Retina (tissue), 1 donor: ENCODE measurements at regions not wholly inside any gene's neighbourhood (a gene's known extent, or its start where the extent isn't known, plus 50 kb on each side); places are given as distances from the start of the nearest gene placed in this dataset.

Experiments used
- DNase-seq: peaks from one replicate; pipeline ENCODE4 v3.0.0-alpha.2; 2016

GRCh38 chr17:34110315-34110714 lies 144.8 kb upstream of the CCL2 start:
- DNase-seq = peak; percentile 79

GRCh38 chr17:34113089-34113488 lies 142.0 kb upstream of the CCL2 start:
- DNase-seq = no peak

GRCh38 chr17:34114174-34114573 lies 140.9 kb upstream of the CCL2 start:
- DNase-seq = no peak

GRCh38 chr17:34116306-34116705 lies 138.8 kb upstream of the CCL2 start:
- DNase-seq = no peak

DNA sequence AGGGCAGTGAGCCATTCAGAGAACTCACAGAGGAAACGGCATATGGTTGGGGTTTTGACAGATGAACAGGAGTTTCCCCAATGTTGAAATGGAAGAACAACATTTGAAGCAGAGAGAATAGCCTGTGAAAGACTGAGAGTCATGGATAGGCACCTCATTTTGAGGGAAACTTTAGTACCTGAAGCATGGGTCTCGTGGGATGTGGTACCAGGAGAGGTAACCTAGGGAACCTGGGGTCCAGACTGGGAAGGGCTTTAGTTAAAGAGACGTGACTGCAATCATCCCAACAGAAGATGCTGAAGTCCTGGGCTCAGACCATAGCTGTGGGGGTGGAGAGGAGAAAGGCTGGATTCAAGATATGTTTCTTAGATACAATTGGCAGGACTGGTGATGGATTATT lies 137.8 kb upstream of the CCL2 start:
- DNase-seq = no peak

DNA sequence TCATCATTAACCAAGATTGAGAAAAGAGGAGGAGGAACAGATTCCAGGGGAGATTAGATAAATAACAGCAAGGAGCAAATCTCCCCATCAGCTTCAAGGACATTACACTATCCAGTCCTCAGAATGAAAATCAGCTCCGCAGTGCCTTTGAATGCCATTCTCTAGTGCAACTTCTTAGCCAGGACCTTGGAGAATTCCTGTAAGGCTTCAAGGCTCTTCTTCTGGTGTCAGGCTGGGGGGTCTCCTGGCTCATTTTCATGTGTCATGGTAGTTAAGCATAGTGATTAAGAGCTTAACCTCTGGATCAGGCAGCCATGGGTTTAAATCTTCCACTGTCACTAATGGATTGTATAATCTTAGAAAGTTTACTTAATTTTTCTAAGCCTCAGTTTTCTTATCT lies 137.3 kb upstream of the CCL2 start:
- DNase-seq = no peak

- DNase-seq = no peak
Observed at GRCh38 chr17:34118564-34118963, 136.5 kb upstream of the CCL2 start.

- no peak for DNase-seq
Observed at GRCh38 chr17:34121311-34121710, 133.8 kb upstream of the CCL2 start.

DNA sequence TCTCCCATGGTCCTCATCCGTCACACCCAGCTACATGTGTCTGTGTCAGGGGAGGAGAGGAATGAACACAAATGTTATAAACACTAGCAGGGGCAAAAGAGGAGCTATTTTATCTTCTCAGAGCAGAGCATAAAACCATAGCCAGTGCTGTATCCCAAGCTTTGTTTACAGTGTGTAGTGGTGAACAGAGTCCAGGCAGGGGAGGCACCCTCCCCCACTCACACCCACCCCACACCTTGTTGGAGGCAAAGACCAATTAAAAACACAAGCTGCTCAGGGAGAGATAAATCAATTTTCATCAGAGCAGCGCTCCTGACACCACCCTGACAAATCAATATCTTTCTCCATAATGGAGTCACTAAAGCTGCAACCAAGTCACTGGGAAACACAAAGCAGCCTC lies 132.6 kb upstream of the CCL2 start:
- DNase-seq = no peak

DNA sequence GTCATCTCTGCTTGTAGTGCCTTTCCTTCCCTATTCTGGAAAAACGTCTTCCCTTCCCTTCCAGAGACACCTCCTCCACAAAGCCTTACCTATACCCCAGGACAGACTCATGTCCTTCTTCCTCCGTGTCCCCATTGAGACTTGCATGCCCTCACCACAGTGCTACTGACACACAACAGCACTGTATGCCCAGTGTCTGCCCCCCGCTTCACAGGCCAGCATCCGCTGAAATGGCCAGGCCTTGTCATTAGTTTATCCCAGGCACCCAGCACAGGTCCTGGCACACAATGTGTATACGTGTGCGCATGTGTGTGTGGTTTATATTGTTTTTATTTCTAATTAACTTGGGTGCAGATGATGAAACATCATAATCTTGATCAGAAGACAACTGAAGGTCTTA lies 130.1 kb upstream of the CCL2 start:
- no peak for DNase-seq

DNA sequence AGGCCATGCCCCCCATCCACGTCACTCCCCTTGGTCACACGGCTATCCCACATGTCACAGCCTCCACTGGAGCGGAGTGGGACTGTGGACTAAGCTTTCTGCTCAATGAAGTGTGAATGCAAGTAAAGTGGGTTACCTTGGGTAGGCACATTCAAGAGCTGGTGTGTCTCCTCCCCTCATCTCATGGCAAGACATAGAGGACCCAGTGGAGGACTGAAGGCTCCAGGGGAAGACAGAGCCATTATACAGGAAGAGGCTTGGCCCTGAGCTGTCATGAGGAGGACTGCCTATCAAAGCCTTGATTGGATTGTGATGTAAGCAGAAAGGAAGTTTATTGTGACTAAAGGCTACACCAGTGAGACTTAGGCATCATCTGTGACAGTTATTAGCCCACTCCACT lies 129.2 kb upstream of the CCL2 start:
- no peak for DNase-seq

GRCh38 chr17:34126496-34126895 lies 128.6 kb upstream of the CCL2 start:
- DNase-seq = no peak

DNA sequence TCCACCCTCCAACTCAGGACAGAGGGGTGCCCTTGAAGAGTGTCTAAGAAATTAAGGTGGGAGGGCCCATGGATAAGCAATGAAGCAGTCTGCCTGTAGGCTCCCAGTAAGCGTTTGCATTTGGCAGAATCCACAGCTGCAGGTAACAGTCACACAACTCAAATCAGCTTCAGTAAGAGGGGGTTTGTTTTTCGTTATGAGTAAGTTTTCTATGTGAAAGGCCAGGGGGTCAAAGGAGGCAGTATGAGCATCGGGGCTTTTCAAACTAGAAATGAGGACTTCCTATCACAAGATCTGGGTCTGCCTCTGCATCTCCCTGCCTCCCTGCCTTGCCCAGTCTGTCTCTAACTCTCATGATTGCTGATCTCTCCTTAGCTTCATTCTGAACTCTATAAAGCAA lies 128.1 kb upstream of the CCL2 start:
- no peak for DNase-seq

- no peak for DNase-seq
Observed at GRCh38 chr17:34130544-34130943, 124.5 kb upstream of the CCL2 start.

GRCh38 chr17:34131386-34131785 lies 123.7 kb upstream of the CCL2 start:
- DNase-seq = no peak

DNA sequence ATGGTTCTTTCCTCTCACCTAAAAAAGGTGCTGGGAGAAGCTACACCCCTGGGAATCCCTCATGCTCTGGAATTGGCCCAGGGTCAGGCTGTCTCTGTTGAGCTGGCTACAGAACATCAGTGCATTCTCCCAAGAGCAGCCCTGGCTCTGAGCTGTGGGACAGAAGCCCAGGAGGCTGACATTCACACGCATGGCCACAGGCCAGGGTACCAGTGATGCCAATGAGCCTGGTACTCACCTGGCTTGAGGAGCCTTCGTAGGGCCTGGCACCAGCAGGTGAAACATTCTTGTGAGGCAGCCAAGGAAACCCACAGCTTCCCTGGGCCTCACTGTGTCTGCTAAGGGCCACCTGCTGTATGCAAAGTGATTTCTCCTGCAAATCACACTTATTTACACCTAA lies 121.7 kb upstream of the CCL2 start:
- DNase-seq = no peak

DNA sequence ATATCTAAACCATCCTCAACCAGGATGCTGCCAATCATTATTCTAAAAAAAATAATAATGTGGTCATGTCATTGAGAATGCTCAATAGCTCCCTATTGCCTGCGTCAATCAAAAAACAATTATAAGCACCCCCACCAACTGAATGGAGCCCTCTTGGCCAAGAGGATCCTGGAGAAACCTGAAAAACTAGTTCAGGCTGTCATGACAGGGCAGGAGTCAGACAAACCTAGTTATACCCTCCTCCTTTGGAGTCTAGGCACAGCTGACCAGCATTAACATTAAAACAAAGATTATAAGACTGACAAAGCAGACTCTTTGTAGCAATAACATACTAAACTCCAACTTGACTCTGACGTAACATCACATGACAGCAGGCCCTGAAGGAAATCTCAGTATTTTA lies 119.2 kb upstream of the CCL2 start:
- no peak for DNase-seq

DNA sequence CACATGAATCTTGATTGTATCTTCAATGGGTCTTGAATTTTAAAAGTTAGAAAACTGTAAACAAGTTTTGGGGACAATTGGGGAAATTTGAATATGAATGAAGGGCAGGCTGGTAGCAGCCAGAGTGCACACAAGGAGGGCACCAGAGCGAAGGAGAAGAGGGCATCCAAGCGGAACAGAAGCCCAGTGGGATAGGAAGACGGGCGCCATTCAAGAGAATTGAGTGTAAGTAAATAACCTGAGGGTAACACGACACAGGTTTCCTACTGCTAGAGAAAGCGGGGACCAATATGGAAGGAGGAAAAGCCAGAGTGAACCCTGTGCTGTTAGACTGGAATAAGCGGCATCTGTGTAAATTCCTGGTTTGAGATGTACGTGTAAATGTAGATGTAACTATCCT lies 115.1 kb upstream of the CCL2 start:
- DNase-seq = peak; percentile 39

DNA sequence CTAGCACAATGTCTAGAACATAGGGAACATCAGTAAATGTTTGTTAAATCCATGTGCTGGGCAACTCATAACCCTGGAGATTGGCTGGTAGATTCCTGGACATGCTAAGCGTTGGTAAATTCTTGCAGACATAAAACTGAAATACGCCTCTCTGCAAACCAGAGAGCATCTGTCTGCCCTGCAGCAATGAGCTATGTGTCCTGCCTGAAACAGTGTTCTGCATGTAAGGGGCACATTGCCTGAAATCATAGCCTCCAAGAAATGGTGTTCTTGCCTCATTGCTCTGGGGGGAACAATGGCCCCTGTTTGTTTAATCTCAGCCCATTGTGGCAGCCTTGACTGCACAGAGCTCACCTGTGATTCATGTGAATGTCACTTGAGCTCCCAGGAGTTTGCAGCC lies 113.5 kb upstream of the CCL2 start:
- no peak for DNase-seq

DNA sequence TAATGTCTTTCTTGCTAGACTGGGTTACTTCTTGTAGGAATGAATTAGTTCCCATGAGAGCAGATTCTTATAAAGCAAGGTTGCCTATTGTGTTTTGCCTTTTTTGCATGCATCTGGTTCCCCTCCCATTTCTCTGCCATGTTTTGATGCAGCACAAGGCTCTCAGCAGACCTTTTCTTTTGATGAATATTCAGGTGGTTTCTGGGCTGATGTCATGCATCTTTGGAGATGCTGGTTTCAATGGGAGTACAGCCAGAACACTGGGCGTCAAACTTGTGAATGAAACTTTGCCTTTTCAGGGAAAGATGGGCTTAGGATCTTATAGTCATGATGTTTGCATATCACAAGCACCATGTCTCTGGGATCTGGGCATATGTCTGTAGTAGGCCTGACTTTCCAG lies 111.7 kb upstream of the CCL2 start:
- DNase-seq = no peak

DNA sequence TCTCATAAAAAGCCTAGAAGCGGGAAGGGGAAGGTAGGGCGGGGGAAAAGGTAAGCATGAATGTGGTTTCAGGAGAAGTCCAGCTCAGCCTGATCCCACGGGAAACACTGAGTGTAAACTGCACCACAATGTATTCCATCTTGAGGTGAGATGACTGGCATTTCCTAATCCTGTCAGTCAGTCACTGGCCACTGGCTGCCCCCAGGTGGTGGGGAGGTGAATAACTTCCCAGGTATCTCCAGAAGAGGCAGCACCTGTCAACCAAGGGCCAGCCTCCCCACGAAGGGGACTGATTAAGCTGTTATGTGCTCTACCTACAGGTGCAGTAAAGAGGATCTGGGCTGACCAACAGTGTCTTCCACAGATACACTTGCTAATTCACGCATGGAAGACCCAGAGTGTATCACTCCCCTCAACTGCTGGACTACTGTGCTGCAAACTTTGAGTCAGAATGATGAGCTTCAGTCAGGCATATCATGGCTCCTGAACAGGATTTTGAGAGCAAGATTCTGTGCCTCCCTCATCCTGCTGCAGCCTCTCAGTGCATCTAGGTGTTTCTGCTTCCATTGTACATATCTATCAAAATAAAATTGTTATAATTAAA lies 108.5 kb upstream of the CCL2 start:
- DNase-seq = peak; percentile 50

DNA sequence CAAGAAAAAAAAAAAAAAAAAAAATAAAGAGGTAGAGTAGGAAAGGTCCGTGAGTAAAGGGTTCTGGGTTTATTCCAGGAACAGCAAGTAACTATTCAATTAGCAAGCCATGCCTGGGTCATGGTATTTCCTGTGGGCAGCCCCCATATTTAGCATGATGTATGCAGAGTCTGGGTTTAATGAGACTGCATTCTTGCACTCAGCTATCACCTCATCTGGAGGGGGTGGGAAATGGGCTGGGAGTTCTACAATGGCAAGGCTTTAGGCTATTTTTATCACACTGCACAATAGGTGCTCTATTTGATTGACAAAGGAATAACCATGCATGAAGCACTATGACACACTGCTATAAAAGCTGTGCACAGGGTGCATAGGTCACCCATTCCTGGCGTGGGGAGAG lies 104.0 kb upstream of the CCL2 start:
- no peak for DNase-seq

GRCh38 chr17:34153991-34154390 lies 101.1 kb upstream of the CCL2 start:
- DNase-seq = no peak

GRCh38 chr17:34154961-34155730 lies 99.9 kb upstream of the CCL2 start:
- no peak for DNase-seq

- no peak for DNase-seq
Observed at GRCh38 chr17:34155947-34156346, 99.1 kb upstream of the CCL2 start.
